Ovary (tissue), 7 donors: ENCODE measurements at regions not wholly inside any gene's neighbourhood (a gene's known extent, or its start where the extent isn't known, plus 50 kb on each side); places are given as distances from the start of the nearest gene placed in this dataset.

ENCODE experiments used
- DNase-seq, 5 donors: peaks; one replicate each; pipeline ENCODE4 v3.0.0-alpha.2; 2019 to 2020
- H3K27ac ChIP-seq, 2 donors: fragments of 200-600 bp; one replicate each; pipeline versions ENCODE4 v1.5.1 to v1.8.0; 2019 to 2022
- H3K27me3 ChIP-seq: fragments of 200-600 bp; one replicate; pipeline ENCODE4 v1.8.0; 2022
- H3K36me3 ChIP-seq: fragments of 200-600 bp; sonication (generic); one replicate; pipeline ENCODE4 v1.5.1; 2019
- H3K4me1 ChIP-seq: one replicate; pipeline ENCODE4 v1.8.1; 2013; ENCODE audit warnings: mild to moderate bottlenecking, moderate library complexity; ENCODE audit not compliant: insufficient read depth
- H3K4me3 ChIP-seq: fragments of 200-600 bp; sonication (generic); one replicate; pipeline ENCODE4 v1.5.1; 2017
- H3K9me3 ChIP-seq, 2 donors: fragments of 200-600 bp in 1 of 2; sonication (generic) in 1 of 2; one replicate each; pipeline versions ENCODE4 v1.5.1 to v1.8.1; 2013 to 2019; ENCODE audit warnings: mild to moderate bottlenecking in 1 of 2, moderate library complexity in 1 of 2
- CTCF ChIP-seq, 3 donors: fragments of 450-650 bp in 2 of 3; fragments of 200-600 bp in 1 of 3; IDR thresholded peaks; one replicate each; pipeline versions ENCODE4 v1.5.1 to v1.8.0; 2016 to 2022; ENCODE audit warnings: antibody characterized with exemption in 3 of 3, mild to moderate bottlenecking in 1 of 3
- EP300 ChIP-seq: sonication (generic); formaldehyde crosslinking; IDR thresholded peaks from one replicate; pipeline ENCODE4 v1.6.1; 2017; ENCODE audit warnings: antibody characterized with exemption
- POLR2A ChIP-seq: fragments of 450-650 bp; IDR thresholded peaks from one replicate; pipeline ENCODE4 v1.6.1; 2017; ENCODE audit warnings: antibody characterized with exemption, mild to moderate bottlenecking, moderate library complexity
- WGBS, 3 donors: extraction: QIAGEN DNeasy Blood & Tissue Kit in 1 of 3; methylation state at CpG; one replicate each; pipeline versions ENCODE4 v1.1.5 to v1.1.7; 2013 to 2017; 5-methylcytosine and 5-hydroxymethylcytosine counted together
- intact Hi-C, 4 donors: fragments of 100-400 bp; cut with DNase I; formaldehyde crosslinking; loops; one replicate each; pipeline versions ENCODE4 v1.11.0 to v1.15.1; 2022 to 2023
- donor health status: DM: no; HTN: no; CAD: no; lungs with moderate emphysema.
- donor health status: DM: no; HTN: no; CAD: no.
- donor health status: Bipolar disorder and iron deficiency.
- donor health status: DM: no; HTN: no; CAD: no.
- donor health status: DM: yes; HTN: yes; CAD: no.

GRCh38 chr2:185222311-185222710 lies 516.3 kb upstream of the FSIP2 start:
- WGBS, 3 donors: 57 to 66% (median 63%) methylated on average over 1 of the region's 1 CpG
- DNase-seq: no peak
- TF ChIP-seq POLR2A: no peak
- TF ChIP-seq EP300: no peak
- TF ChIP-seq CTCF (IDR thresholded peaks at IDR 0.05): no peak

GRCh38 chr2:185227391-185227790 lies 511.2 kb upstream of the FSIP2 start:
- H3K27me3 ChIP-seq: no peaks in the 10 kb centered on the region
- DNase-seq: no peak
- H3K4me3 ChIP-seq: no peak overlapping the region
- intact Hi-C loops: no loop called here
- no peaks in the 10 kb centered on the region for H3K9me3 ChIP-seq
- TF ChIP-seq EP300 (no peak), POLR2A (no peak), CTCF (IDR thresholded peaks at IDR 0.05) (no peak)
- 82 to 88% (median 85%) methylated on average over 3 of the region's 3 CpGs for WGBS, 3 donors
- no peak overlapping the region for H3K27ac ChIP-seq
- H3K4me1 ChIP-seq: no peaks in the 10 kb centered on the region
- H3K36me3 ChIP-seq: no peaks in the 10 kb centered on the region

More at GRCh38 chr2:185222311-185222710, 516.3 kb upstream of the FSIP2 start:
- H3K9me3 ChIP-seq: no peaks in the 10 kb centered on the region
- no peaks in the 10 kb centered on the region for H3K36me3 ChIP-seq
- no peaks in the 10 kb centered on the region for H3K4me1 ChIP-seq
- H3K27ac ChIP-seq: no peak overlapping the region
- H3K4me3 ChIP-seq: no peak overlapping the region
- no peaks in the 10 kb centered on the region for H3K27me3 ChIP-seq
- intact Hi-C loops: no loop called here

- WGBS, 3 donors: 76 to 88% (median 80%) methylated on average over 1 of the region's 1 CpG
- intact Hi-C loops: loop anchor here in 1 of 4 donors (5.0 kb wide), 1 partner anchor 1683 kb away; no protein-coding TSS in a partner anchor
- H3K36me3 ChIP-seq: no peaks in the 10 kb centered on the region
- no peak for DNase-seq
- no peaks in the 10 kb centered on the region for H3K27me3 ChIP-seq
- H3K4me1 ChIP-seq: no peaks in the 10 kb centered on the region
- no peak for TF ChIP-seq CTCF (IDR thresholded peaks at IDR 0.05)
- TF ChIP-seq POLR2A: no peak
- no peak for TF ChIP-seq EP300
- H3K4me3 ChIP-seq: no peak overlapping the region
- H3K27ac ChIP-seq: no peak overlapping the region
- H3K9me3 ChIP-seq: no peaks in the 10 kb centered on the region
Measured at GRCh38 chr2:185239491-185239890, 499.1 kb upstream of the FSIP2 start.

DNA sequence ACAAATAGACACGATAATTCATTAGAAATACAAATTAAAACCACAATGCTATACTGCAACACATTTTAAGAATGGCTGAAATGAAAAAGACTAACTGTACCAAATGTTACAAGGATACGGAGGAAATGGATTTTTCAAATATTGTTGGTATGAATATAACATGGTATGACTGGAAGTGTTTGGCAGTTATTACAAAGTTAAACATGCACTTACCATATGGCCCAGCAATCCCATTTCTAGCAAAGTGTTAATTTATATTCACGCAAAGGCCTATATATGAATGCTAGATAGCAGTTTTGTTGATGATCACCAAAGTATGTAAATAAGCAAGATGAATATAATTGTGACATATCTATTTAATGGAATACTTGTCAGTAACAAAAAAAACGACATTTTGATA lies 497.8 kb upstream of the FSIP2 start:
- no peaks in the 10 kb centered on the region for H3K4me1 ChIP-seq
- no peak for DNase-seq
- no peaks in the 10 kb centered on the region for H3K27me3 ChIP-seq
- H3K27ac ChIP-seq: no peak overlapping the region
- H3K9me3 ChIP-seq: no peaks in the 10 kb centered on the region
- TF ChIP-seq EP300: no peak
- no peak for TF ChIP-seq POLR2A
- TF ChIP-seq CTCF (IDR thresholded peaks at IDR 0.05): no peak
- intact Hi-C loops: no loop called here
- 64 to 85% (median 79%) methylated on average over 4 of the region's 4 CpGs for WGBS, 3 donors
- H3K4me3 ChIP-seq: no peak overlapping the region
- no peaks in the 10 kb centered on the region for H3K36me3 ChIP-seq

DNA sequence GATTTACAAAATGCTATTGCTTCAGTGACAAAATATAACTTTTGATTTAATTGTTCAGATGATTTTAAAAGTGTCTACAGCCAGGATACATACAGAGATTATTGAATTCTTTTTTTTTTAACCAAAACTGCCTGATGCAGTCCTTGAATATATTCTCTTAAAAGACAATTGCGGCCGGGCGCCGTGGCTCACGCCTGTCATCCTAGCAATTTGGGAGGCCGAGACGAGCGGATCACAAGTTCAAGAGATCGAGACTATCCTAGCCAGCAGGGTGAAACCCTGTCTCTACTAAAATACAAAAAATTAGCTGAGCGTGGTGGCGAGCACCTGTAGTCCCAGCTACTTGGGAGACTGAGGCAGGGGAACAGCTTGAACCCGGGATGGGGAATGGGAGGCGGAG lies 497.0 kb upstream of the FSIP2 start:
- intact Hi-C loops: no loop called here
- H3K9me3 ChIP-seq: no peaks in the 10 kb centered on the region
- H3K27ac ChIP-seq: no peak overlapping the region
- no peaks in the 10 kb centered on the region for H3K27me3 ChIP-seq
- H3K4me1 ChIP-seq: no peaks in the 10 kb centered on the region
- TF ChIP-seq POLR2A: no peak
- no peak for TF ChIP-seq EP300
- no peak for TF ChIP-seq CTCF (IDR thresholded peaks at IDR 0.05)
- H3K36me3 ChIP-seq: no peaks in the 10 kb centered on the region
- no peak overlapping the region for H3K4me3 ChIP-seq
- WGBS, 3 donors: 87 to 91% (median 89%) methylated on average over 13 of the region's 13 CpGs
- DNase-seq: no peak
